OCI-M1 (cell line): ENCODE measurements at regions not wholly inside any gene's neighbourhood (a gene's known extent, or its start where the extent isn't known, plus 50 kb on each side); places are given as distances from the start of the nearest gene placed in this dataset.
A peak's percentile ranks its signal among the peaks of the same experiment; 100 is the strongest.
"Not testable (repeated sequence)": the region's sequence is repeated elsewhere in the genome, so short reads cannot be mapped to it uniquely, and the experiment has no call there.

ENCODE experiments used
- DNase-seq: peaks from one replicate; lab custom pipeline; 2025; lab: John Stamatoyannopoulos, UW

DNA sequence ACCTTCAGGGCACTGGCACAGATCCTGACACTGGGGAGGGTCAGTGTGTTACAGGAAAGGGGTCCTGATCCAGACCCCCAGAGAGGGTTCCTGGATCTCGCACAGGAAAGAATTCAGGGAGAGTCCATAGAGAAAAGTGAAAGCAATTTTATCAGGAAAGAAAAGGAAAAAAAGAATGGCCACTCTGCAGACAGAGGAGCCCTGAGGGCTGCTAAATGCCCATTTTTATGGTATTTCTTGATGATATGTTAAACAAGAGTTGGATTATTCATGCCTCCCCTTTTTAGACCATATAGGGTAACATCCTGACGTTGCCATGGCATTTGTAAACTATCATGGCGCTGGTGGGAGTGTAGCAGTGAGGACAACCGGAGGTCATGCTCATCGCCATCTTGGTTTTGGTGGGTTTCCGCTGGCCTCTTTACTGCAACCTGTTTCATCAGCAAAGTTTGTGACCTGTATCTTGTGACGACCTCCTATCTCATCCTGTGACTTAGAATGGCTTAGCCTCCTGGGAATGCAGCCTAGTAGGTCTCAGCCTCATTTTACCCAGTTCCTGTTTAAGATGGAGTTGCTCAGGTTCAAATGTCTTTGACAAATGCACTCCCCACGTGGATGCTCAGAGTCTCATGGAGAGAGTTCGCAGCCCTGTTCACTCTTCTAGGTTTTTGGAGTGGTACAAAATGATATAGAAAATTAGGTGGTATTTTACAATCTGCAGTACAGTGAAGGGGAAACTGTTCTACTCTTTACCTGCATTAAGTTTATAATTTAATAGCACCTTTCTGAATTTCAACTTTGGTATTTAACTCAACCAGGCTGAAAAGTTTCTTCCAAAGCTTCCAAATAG, 1363.7 kb upstream of the TMEM132C start:
- no peak for DNase-seq

DNA sequence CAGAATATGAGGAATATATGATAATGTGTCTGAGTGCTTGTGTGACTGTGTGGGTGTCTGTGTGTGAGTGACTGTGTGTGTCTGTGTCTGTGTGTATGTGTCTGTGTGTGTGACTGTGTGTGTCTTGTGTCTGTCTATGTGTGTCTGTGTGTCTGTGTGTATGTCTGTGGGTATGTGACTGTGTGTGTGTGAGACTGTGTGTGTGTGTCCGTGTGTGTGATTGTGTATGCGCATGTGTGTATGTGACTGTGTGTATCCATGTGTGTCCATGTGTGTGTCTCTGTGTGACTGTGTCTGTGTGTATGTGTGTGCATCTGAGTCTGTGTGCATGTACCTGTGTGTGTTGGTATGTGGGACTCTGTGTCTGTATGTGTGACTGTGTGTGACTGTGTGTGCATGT, 1361.2 kb upstream of the TMEM132C start:
- DNase-seq: no peak

- peak; percentile 98 for DNase-seq
Measured at GRCh38 chr12:126907900-126908764, 1358.8 kb upstream of the TMEM132C start.

DNA sequence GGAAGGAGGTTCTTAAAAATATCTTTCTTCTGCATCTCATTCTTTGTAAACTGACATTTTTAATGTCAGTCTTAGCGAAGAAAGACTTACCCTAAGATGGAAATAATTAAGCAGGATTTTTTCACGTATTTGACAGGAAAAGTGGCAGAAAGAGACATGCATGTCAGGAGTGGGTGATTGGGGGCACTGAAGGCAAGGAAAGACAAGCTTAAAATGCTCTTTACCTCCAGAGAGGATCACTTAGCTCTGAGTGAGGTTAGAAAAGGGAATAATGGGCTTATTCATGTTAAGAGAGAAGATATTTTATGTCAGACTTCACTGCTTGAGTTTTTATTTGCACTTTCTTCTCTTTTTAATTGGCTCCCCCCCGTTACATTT, 1358.2 kb upstream of the TMEM132C start:
- peak; percentile 51 for DNase-seq

DNA sequence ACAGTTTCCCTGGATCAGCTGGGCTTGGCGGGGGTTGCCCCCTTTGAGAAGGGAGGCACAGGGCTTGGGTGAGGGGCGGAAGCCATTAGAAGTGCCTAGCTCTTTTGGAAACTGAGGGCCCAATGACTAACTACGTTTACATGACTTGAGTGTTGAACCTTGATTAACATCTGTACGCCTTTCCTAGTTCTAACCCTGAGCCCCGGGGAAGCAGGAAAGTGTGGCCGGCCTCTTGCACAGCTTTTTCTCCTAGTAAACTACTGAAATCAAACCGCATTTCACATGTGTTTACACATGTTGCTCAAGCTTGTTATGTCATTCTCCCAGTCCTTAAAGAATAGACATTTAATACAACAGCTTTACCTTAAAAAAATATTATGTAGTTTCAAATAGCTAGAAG, 1356.4 kb upstream of the TMEM132C start:
- DNase-seq: no peak

GRCh38 chr12:126912111-126912510, 1354.9 kb upstream of the TMEM132C start:
- DNase-seq: no peak

- no peak for DNase-seq
Measured at GRCh38 chr12:126914170-126914793, 1352.7 kb upstream of the TMEM132C start.

DNA sequence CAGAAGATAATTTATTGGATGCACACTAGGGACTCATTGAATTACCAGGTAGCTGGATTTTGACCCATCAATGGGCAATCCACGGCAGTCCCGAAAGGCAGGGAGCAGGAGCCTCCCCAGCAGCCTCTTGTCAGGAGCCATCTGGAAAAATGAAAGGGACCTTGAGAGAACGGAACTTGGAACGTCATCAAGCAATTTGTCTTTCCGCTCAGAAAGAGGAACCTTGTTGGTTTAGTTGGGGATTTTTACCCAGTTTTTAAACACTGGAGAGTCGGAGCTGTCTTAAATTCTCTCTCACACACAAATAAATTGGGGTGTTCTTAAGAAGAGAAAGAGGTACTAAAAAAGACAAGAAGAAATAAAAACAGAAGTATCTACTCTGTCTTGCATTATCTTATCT, 1351.7 kb upstream of the TMEM132C start:
- DNase-seq: peak; percentile 69

DNA sequence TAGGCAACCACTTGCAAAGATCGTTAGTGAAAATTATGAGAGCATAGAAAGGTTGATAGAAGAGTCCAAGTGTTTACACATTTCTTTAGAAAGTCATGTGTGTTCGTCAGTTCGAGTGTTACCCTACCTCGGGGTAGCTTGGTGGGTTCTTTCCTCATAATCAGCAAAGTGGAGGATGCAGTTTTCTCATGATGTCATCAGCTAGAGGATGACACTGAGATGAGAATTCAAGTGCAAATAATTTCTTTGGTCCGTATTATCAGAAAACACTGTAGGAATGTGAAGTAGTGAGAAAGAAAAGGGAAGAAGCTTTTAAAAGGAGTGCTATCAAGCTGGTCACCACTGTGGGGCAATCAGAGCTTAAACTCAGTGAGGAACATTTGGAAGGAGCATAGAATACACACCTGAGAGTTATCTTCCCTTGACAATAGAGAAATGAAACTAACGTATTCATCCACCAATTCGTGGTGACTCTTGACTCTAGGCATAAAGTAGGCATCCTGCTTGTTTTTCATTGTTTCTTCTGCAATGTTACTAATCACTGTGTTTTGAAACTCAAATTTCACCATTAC, 1340.9 kb upstream of the TMEM132C start:
- DNase-seq: peak; percentile 74

DNA sequence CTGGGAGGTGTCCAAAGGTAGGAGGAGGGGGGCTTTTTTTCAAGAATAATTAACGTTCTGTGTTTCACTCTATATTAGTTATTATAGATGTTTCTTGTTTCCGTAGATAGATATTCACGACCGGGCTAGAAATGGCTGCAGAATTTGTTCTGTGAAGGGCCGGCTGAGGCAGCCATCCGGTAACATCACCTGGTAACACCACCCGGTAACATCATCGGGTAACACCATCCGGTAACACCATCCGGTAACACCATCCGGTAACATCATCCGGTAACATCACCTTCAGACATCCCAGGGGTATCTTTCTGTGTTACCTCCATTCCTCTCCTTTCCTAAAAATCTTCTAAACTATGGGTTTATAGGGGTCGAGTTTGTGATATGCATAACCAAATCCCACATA, 1336.7 kb upstream of the TMEM132C start:
- no peak for DNase-seq

DNA sequence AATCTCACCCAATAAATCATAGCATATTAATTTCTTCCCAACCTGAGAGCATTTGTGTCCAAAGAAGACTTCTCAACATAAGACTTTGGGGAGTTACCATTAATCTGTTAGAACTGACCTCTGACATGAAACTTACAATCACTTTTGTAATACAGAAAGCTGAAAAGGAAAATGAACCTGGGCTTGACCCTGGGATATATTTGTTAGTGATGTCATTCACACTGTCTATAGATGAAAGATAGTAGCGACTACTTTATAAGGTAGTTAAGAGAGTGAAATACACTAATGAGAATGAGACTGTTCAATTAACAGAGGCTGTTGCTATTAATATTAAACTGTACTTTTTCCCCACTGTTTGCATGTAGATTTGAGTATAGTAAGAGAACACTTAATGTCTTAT, 1334.8 kb upstream of the TMEM132C start:
- no peak for DNase-seq

- DNase-seq: no peak
Measured at GRCh38 chr12:126935435-126935834, 1331.5 kb upstream of the TMEM132C start.

- peak; percentile 52 for DNase-seq
Measured at GRCh38 chr12:126936181-126936851, 1330.7 kb upstream of the TMEM132C start.

DNA sequence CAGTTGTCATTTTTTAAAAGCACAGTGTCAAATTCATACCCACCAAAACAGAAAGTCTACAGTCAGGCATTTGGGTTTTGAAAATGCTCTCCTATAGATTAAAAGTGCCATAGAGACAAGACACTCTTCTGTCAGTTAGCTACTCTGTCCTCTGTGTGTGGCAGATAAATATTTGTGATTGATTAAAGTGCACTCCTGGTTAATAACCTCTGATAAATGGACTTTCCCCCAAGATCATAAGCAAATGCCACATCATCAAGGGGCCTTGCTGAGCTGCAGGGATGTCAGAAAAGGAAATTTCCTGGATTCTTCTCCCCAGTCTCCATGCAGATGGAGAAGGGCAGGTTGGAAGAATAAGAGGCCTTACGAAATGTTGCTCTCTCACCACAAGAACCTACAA, 1329.5 kb upstream of the TMEM132C start:
- DNase-seq: no peak

- DNase-seq: peak; percentile 34
Measured at GRCh38 chr12:126944684-126945083, 1322.3 kb upstream of the TMEM132C start.

DNA sequence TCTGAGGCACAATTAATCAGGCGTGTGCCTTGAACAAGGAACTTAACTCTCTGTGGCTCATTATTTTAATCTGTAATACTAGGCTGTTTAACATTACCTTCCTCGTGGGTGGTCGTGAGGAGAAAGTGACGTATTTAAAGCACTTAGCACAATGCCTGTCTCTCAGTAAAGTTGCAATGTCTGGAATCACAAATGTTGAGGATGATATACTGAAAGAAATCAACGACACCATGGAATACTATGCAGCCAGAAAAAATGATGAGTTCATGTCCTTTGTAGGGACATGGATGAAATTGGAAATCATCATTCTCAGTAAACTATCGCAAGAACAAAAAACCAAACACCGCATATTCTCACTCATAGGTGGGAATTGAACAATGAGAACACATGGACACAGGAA, 1320.0 kb upstream of the TMEM132C start:
- DNase-seq: not testable (repeated sequence)

DNA sequence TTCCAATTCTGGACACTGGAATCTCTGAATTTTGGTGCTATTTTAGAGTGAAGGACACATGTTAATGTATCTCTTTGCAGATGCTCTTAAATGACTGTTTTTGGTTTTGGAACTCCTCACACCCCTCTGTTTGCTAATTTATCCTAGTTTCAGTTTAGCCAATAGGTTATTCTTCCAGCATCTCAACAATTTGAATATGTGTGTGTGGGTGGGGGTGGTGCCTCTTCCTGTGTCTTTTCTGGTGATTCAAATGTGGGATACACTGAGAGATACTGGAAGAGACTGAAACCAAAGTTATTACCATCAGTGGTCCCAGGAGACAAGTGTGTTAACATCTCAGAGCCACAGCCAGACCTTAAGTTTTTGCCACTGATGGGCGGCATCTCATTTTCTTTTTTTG, 1317.4 kb upstream of the TMEM132C start:
- no peak for DNase-seq

GRCh38 chr12:126950266-126950665, 1316.7 kb upstream of the TMEM132C start:
- no peak for DNase-seq

GRCh38 chr12:126952096-126953007, 1314.6 kb upstream of the TMEM132C start:
- peak; percentile 58 for DNase-seq

DNA sequence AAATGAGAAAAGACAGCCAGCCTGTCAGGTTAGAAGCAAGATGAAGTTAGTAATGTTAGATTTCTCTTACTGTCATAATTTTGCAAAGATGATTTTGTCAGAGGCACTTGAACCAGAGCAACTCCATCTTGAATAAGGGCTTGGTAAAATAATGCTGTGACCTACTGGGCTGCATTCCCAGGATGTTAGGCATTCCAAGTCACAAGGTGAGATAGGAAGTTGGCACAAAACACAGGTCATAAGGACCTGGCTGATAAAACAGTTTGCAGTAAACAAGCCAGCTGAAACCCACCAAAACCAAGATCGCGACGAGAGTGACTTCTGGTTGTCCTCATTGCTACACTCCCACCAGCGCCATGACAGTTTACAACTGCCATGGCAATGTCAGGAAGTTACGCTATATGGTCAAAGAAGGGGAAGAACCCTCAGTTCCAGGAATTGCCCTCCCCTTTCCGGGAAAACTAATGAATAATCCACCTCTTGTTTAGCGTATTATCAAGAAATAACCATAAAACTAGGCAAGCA, 1313.5 kb upstream of the TMEM132C start:
- DNase-seq: peak; percentile 98
